Prostate gland (tissue), 2 donors: ENCODE measurements at regions not wholly inside any gene's neighbourhood (a gene's known extent, or its start where the extent isn't known, plus 50 kb on each side); places are given as distances from the start of the nearest gene placed in this dataset.

Experiments
- DNase-seq: peaks from one replicate; pipeline ENCODE4 v3.0.0-alpha.2; 2019; ENCODE audit warnings: low spot score
- H3K27ac ChIP-seq, 2 donors: fragments of 200-600 bp; sonication (generic); 2 replicates each; pipeline ENCODE4 v1.5.1; 2017 to 2019
- H3K27me3 ChIP-seq: fragments of 200-600 bp; sonication (generic); replicated peaks from 2 replicates; pipeline ENCODE4 v1.5.1; 2019; ENCODE audit not compliant: insufficient read depth
- H3K36me3 ChIP-seq, 2 donors: fragments of 200-600 bp; sonication (generic); 1 replicate in 1 of 2; 2 replicates in 1 of 2; pipeline versions ENCODE4 v1.5.1 to v1.8.1; 2017 to 2019
- H3K4me1 ChIP-seq: fragments of 200-600 bp; sonication (generic); replicated peaks from 2 replicates; pipeline ENCODE4 v1.5.1; 2019
- H3K4me3 ChIP-seq, 2 donors: fragments of 200-600 bp; sonication (generic); 2 replicates each; pipeline ENCODE4 v1.5.1; 2017 to 2019
- H3K9me3 ChIP-seq: fragments of 200-600 bp; sonication (generic); 2 replicates; pipeline ENCODE4 v1.5.1; 2017
- POLR2A ChIP-seq: fragments of 450-650 bp; IDR thresholded peaks from one replicate; pipeline ENCODE4 v1.6.1; 2016; ENCODE audit warnings: antibody characterized with exemption, mild to moderate bottlenecking
- POLR2AphosphoS5 ChIP-seq: sonication (generic); formaldehyde crosslinking; IDR thresholded peaks from one replicate; pipeline ENCODE4 v1.6.1; 2017; ENCODE audit warnings: antibody characterized with exemption
- WGBS: methylation state at CpG from one replicate; pipeline ENCODE4 v1.1.5; 2018; 5-methylcytosine and 5-hydroxymethylcytosine counted together
- intact Hi-C: fragments of 100-400 bp; cut with DNase I; formaldehyde crosslinking; loops from one replicate; pipeline ENCODE4 v1.14.2; 2022
- TF ChIP-seq, protein P1 (sequence below), 4 experiments: fragments of 200-600 bp in 2 of 4; fragments of 450-650 bp in 2 of 4; sonication (generic) in 2 of 4; IDR thresholded peaks; 1 replicate in 3 of 4; 2 replicates in 1 of 4; pipeline ENCODE4 v1.5.1; 2016 to 2019; ENCODE audit warnings: antibody characterized with exemption in 4 of 4, mild to moderate bottlenecking in 2 of 4, moderate library complexity in 2 of 4

DNA sequence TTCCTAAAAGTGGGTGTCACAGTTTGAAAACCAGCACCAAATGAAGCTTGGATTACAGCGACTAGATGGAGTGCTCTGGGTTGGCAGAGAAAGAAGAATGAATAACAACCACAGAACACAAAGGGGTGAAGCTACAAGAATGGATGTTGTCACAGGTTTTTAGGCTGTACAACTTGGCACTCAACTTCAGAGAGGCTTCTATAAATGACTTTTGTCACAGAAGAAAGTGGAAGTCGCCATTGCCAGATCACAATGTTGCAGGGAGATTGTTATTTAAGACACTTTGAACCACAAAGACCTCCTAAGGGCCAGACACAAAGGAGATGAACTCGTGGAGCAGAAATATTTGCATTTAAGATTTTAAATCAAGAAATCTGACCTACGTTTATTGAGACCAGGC lies 354.2 kb downstream of the CDH7 start:
- TF ChIP-seq, protein P1, sequence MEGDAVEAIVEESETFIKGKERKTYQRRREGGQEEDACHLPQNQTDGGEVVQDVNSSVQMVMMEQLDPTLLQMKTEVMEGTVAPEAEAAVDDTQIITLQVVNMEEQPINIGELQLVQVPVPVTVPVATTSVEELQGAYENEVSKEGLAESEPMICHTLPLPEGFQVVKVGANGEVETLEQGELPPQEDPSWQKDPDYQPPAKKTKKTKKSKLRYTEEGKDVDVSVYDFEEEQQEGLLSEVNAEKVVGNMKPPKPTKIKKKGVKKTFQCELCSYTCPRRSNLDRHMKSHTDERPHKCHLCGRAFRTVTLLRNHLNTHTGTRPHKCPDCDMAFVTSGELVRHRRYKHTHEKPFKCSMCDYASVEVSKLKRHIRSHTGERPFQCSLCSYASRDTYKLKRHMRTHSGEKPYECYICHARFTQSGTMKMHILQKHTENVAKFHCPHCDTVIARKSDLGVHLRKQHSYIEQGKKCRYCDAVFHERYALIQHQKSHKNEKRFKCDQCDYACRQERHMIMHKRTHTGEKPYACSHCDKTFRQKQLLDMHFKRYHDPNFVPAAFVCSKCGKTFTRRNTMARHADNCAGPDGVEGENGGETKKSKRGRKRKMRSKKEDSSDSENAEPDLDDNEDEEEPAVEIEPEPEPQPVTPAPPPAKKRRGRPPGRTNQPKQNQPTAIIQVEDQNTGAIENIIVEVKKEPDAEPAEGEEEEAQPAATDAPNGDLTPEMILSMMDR (IDR thresholded peaks at IDR 0.05), result no peak
- TF ChIP-seq POLR2AphosphoS5 (no peak), POLR2A (no peak)
- Histone ChIP-seq H3K27ac (no peak overlapping the region), H3K4me3 (no peak overlapping the region), H3K27me3 (no peaks in the 10 kb centered on the region), H3K36me3 (no peaks in the 10 kb centered on the region), H3K4me1 (no peaks in the 10 kb centered on the region), H3K9me3 (no peaks in the 10 kb centered on the region)
- DNase-seq, result no peak
- intact Hi-C loops, result no loop called here
- WGBS, result 58% methylated on average over 4 of the region's 4 CpGs

DNA sequence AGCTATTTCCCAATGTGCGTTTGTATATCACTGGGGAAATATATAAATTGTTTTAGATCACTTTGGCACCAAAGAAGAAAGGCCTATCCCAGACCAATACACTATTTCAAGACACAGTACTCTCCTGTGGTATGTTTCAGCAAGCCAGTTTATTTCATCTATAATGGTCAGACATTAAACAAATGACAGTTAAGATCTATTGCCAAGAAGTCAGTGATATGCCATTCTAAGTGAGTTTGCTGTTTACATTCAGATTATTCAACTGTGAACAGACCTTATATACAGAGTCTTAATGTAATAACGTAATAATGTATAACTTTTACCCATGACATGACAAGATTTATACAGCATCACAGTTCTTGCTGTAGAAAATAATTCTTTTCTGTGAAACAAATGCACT lies 352.7 kb downstream of the CDH7 start:
- intact Hi-C loops, result no loop called here
- Histone ChIP-seq H3K36me3 (no peaks in the 10 kb centered on the region), H3K9me3 (no peaks in the 10 kb centered on the region), H3K27ac (no peak overlapping the region), H3K4me1 (no peaks in the 10 kb centered on the region), H3K27me3 (no peaks in the 10 kb centered on the region), H3K4me3 (no peak overlapping the region)
- WGBS, result 86% methylated on average over 2 of the region's 2 CpGs
- no peak for TF ChIP-seq POLR2AphosphoS5
- TF ChIP-seq, protein P1 (IDR thresholded peaks at IDR 0.05), result no peak
- TF ChIP-seq POLR2A, result no peak
- no peak for DNase-seq

DNA sequence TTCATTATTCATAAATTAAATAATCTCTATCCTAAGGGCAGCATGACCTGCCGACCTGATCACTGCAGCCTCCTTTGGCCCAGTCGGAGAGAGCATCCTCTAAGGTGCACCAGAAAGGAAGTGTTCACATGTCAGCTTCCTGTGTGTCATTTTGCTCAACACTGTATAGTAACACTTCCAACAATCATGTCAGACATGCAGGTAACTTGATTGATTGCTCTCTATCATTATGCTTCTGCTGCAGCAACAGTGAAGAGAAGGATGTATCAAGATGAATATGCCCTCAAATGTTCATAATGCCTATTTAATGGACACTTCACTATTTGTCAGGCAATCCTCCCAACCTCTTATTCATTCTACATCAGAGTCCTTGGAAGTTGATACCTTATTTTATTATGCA lies 332.3 kb downstream of the CDH7 start:
- DNase-seq, result no peak
- TF ChIP-seq, protein P1 (IDR thresholded peaks at IDR 0.05), result no peak
- Histone ChIP-seq H3K4me1 (no peaks in the 10 kb centered on the region), H3K4me3 (no peak overlapping the region), H3K9me3 (no peaks in the 10 kb centered on the region), H3K27ac (no peak overlapping the region), H3K36me3 (no peaks in the 10 kb centered on the region), H3K27me3 (no peaks in the 10 kb centered on the region)
- WGBS, result 94% methylated on average over 2 of the region's 2 CpGs
- intact Hi-C loops, result no loop called here

DNA sequence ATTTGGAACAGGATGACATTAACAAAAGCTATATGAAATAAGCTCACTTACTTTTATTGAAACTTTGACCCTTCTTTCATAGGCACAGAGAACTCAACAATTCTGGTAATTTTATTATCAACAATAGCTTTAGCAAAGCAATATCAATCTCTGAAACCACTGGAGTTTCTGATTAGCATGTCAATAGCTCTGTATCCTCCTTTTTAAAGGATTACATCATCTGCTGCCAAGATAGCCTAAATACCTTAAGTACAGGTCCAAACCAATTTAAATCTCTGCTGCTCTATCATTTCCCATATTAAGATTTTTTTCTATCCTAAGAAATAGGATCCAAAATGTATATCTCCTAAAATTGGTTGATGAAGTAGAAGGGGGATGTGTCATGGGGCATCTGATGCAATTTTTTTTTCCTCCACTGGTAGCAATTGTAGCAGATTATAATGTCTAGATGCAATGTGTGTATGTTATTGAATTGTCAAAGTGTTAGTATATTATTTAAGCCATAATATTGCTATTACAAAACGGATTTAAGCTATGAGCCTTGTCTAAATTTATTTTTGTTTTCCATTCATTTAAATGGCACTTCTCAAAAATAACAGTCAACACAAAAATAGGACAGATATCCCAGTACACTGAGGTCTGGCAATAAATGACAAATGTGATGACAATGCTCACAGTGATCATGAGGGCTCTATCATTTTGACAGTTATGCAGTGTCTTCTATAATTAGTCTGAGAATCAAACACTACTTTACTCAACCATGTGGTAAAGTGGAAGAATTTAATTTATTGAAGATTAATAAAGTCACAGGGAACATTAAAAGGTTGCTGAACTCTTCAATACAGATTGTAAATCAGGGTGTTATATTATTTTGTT lies 328.4 kb downstream of the CDH7 start:
- intact Hi-C loops, result no loop called here
- Histone ChIP-seq H3K27me3 (no peaks in the 10 kb centered on the region), H3K4me1 (no peaks in the 10 kb centered on the region), H3K4me3 (no peak overlapping the region), H3K27ac (no peak overlapping the region), H3K36me3 (no peaks in the 10 kb centered on the region), H3K9me3 (no peaks in the 10 kb centered on the region)
- 63% methylated on average over 1 of the region's 1 CpG for WGBS
- DNase-seq, result no peak
- TF ChIP-seq, protein P1 (IDR thresholded peaks at IDR 0.05), result no peak
- TF ChIP-seq POLR2AphosphoS5, result no peak
- TF ChIP-seq POLR2A, result no peak

DNA sequence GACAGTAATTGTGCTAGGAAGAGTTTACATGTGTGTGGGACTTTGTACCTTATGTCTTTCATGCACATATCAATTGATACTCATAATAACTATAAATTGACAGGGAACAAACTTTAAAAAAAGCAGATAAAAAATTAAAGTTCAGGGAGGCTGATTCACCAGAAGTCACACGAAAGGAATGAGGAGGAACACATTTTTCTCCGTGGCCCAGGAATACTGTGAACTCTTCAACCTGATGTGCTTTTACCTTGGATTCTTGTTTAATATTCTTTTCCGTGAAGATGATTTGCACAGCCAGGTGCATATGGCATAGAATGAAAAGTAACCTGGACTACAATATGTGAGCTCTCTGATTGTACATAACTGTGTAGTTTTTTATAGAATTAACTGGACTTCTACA lies 326.3 kb downstream of the CDH7 start:
- intact Hi-C loops, result no loop called here
- TF ChIP-seq, protein P1 (IDR thresholded peaks at IDR 0.05), result no peak
- TF ChIP-seq POLR2A (no peak), POLR2AphosphoS5 (no peak)
- WGBS, result 60% methylated on average over 3 of the region's 3 CpGs

More for the DNA sequence above, 326.3 kb downstream of the CDH7 start:
- Histone ChIP-seq H3K27me3 (no peaks in the 10 kb centered on the region), H3K4me1 (no peaks in the 10 kb centered on the region), H3K36me3 (no peaks in the 10 kb centered on the region), H3K27ac (no peak overlapping the region), H3K4me3 (no peak overlapping the region), H3K9me3 (no peaks in the 10 kb centered on the region)
- DNase-seq, result no peak
